EH (cell line): ENCODE measurements at regions not wholly inside any gene's neighbourhood (a gene's known extent, or its start where the extent isn't known, plus 50 kb on each side); places are given as distances from the start of the nearest gene placed in this dataset.
"Not testable (repeated sequence)": the region's sequence is repeated elsewhere in the genome, so short reads cannot be mapped to it uniquely, and the experiment has no call there.

ENCODE experiments used
- DNase-seq: peaks from one replicate; pipeline ENCODE4 v3.0.0-alpha.2; 2015; ENCODE audit warnings: low read depth

DNA sequence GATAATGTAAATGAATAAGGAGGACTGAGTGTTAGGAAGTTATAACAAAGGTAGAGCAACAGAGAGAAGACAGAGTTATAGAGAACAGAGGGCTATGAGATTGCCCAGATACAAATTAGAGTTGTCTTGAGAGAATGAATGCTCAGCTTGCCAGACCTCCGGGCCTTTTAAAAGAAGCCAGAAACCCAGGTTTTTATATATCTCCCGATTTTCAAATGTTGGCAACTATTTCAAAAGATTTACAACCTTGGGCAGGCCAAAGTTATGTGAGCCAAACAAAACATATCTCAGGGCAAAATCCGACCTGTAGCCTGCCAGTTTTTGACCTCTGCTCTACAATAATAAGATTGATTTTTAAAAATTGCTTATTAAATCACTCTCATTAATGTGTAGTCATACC lies 573.1 kb upstream of the SLC10A2 start:
- DNase-seq = no peak

DNA sequence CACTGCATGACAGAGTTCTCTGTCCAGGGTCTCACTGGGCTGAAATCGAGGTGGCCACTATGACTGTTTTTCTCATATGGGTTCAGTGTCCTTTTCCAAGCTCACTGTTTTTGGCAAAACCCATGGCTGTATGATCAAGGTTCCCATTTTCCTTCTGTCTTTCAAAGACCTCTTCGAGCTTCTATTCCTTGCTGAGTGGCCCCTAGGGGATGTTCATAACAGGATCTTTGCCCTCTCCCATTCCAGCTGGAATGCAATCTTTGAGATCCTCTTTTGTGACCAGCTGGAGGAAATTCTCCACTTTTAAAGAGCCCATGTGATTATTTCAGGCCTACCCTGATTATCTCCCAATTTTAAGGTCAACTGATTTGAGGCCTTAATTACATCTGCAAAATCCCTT lies 572.5 kb upstream of the SLC10A2 start:
- no peak for DNase-seq

DNA sequence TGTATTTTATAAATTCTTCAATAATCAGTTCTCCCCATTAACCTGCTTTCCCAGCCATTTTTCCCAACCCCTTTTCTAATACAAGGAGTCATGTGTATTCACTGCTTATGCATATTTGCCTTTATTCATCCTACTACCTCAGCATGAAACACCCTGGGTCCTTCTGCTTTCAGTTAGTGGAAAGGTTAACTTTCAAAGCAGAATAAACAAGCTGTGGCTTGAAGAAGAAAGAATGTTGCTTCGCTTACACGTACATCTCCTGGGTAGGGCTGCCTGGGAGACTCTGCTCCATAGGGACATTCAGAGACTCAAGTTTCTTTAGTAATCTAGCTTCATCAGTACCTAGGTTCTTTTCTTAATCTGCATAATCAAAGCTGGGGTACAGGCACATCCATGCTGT lies 567.8 kb upstream of the SLC10A2 start:
- DNase-seq = no peak

DNA sequence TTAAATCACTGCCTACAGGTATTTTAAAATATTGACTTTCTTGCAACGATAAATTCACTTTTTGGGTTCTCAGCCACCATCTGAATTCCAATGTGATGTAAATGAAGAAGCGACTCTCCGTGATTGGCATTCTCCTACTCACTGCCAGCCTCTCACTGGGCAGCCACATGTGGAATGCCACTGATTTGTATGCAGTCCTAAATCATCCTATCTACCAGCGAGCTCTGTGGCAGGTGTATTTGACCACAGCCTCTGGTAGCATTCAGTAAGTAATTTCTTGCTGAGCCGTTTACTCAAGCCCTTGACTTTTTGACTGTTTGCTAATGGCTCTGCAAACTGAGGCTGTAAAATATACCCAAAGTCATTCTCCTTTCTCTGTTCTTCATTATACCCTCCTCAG lies 559.0 kb upstream of the SLC10A2 start:
- DNase-seq = no peak

DNA sequence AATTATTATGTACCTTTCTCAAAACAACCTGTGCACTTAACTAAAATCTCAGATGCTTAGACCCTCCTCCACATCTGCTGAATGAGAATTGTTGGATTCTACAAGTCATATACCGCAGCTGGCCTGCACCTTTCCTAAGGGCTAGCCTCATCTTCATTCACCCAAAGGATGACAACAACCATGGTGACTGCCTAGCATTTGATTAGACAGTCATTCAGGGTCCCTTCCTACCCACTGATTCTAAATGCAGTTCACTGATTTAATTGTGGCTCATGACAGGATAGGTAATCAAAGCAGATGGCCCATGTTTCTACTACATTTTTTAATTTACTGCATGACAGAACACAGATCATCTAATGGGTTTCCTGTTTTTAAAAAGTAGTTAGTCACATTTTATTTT lies 551.9 kb upstream of the SLC10A2 start:
- DNase-seq = no peak

DNA sequence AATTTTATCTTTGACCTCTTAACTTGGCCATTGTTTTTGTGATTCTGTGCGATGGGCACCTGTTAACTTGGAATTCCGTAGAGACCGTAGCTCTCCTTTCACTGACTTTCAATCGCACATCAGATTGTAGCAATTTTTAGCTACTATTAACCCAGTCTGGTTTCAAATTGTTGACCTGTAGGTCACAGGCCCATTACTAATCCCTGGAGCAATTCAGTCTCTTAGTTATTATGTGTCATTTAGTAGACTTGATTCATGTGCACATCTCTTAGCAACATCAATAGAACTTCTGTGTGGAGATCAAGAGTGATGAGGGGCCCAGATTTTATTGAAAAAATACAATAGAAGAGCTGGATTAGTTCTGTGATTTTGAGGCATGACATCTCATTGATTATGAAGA lies 549.6 kb upstream of the SLC10A2 start:
- no peak for DNase-seq

DNA sequence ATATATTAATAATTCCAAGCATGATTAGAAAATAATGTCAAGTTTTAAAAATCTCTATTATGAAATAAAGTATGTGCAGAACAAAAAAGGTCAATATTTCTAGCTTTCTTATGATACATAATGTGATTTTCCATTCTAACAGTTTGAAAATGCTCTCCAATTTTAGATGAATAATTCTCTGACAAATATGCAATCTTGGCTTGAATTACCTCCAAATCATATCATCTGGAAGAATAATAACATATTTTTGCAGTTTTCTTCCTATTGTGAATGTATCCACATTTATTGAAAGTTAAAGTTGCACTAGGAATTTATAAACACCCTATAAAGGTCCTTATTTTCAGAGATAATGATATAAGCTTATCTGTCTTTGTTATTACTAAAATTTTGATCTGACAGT lies 548.5 kb upstream of the SLC10A2 start:
- DNase-seq = no peak

DNA sequence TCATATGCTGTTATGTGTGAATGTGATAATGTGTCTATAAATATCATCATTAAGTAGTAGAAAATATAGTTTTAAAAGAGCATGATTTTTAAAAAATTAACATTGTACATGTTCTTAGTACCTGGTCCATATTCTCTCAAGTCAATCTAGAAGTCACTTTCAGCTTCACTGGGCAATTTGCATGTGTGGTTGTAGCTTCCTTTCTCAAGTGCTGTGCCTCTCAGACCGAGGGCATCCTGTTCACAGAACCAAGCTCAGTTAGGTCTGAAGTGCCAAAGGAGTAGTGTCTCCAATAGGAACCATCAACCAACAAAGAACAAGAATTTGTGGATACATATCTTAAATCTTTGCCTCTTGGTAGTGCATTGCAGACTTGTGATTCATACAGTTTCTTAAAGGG lies 541.8 kb upstream of the SLC10A2 start:
- DNase-seq = no peak

DNA sequence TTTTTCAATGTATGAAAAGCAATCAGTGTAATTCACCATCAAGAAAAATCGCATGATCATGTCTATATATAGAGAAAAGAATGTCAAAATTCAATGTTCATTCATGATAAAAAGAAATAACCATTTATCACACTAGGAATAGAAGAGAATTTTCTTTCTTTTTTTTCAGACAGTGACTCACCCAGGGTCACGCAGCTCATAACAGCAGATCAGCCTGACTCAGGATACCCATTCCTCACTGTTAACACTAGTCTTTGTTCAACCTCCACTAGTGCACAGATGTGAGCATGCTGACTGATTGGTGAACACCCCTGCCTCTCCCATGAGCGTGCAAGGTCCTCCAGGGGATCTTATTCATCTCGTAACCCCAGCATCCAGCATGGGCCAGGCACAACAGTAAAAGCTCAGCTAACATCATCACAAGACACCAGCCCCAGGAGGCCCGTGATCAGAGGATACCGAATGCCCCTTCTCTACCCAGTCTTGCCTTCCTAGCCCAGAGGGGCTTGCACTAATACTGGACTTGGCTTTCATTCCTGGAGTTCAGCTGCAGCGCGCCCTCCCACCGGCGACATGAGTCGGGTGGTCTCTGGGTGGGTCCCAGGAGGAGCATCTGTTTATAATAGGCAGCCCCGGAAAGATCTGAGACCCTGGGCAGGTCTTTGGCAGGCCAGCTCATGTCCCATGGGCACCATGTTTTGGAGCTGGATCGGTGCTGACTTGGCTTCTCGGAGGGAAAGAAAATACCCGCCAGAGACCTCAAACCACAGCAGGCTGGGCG lies 539.5 kb upstream of the SLC10A2 start:
- DNase-seq = no peak

DNA sequence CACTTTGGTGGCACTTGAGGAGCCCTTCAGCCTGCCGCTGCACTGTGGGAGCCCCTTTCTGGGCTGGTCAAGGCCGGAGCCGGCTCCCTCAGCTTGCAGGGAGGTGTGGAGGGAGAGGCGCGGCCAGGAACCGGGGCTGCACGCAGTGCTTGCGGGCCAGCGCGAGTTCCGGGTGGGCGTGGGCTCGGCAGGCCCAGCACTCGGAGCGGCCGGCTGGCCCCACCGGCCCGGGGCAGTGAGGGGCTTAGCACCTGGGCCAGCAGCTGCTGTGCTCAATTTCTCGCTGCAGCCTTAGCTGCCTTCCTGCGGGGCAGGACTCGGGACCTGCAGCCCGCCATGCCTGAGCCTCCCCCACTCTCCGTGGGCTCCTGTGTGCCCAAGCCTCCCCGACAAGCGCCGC lies 533.7 kb upstream of the SLC10A2 start:
- DNase-seq = not testable (repeated sequence)

DNA sequence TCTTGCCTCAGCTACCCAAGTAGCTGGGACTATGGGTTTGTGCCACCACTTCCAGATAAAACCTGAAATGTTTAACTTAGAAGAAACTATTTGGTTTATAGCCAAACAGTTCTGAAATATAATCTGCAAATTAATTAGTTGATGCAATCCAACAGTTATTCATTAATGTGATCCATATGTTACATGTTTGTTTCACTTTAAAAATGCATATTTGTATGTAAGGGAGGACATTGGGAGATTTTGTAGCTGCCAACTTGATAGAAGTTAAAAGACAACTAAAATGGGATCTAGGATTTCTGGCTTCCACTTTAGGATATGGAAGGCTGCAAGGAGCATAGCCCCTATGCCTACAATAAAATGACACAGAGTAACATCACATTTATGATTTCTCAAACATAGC lies 532.5 kb upstream of the SLC10A2 start:
- DNase-seq = no peak

DNA sequence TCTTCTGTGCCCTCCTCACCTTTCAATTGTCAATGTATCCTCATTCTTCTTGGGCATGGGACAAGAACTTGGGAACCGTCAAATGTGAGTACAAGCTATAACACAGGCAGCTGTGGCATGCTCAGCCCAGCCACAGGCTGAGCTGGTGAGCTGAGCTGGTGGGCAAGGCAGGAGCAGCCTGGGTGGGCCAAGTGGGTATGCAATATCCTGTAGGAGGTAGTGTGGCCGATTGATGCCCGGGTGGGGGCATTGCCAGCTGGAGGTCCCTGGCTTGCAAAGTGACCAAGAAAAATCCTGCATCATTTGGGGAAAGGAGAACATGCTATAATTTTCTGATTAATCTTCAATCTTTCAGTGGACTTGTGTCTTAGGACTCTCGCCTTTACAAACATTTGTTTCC lies 507.2 kb upstream of the SLC10A2 start:
- no peak for DNase-seq

DNA sequence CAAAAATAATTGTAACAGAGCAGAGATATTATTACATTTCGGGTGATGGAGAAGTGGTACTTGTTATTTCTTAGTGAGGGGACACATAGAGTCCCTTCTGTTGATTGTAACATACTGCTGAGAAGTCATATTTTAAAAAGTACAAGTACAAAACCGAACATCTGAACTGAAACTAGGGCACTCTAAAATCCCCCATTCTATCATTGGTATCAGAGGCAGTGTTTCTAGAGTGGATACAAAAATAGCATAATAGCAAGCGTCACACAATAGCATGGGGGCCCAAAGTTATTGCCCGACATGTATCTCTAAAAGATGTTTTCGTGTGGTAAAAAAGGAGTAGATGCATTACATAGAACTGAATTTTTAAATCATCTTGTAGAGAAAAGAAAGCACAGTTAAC lies 502.1 kb upstream of the SLC10A2 start:
- DNase-seq = no peak

DNA sequence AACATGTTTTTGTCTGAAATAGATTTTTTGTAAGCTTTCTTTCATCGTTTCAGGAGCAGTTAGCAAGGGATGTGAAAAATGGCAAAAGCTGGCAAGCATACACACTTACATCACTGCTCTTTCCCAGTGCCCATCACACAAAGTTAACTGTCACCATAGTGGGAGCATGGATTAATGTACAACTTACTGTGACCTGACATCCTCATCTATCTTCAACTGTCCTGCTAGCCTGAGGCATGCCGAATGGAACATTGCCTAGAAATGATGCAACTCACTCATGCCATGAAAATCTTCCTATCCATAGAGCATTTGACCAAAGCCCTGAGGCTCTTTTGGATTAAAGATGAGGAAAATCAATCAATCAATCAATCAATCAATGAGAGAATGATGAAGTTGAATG lies 491.7 kb upstream of the SLC10A2 start:
- no peak for DNase-seq

DNA sequence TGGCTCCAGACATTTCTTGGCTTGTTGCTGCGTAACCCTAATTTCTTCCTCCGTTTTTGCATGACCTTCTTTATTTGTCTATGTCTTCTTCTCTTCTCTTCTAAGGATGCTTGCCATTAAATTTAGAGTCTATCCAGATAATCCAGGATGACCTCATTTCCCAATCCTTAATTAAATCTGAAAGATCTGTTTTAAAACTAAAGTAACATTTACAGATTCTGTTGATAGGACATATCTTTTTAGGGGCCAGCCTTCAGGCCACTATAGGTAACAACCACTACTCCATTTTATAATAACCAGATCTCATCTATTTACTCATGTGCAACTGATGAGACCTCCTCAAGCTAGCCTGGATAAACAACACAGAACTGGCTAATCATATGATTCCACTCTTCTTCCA lies 490.5 kb upstream of the SLC10A2 start:
- DNase-seq = no peak

DNA sequence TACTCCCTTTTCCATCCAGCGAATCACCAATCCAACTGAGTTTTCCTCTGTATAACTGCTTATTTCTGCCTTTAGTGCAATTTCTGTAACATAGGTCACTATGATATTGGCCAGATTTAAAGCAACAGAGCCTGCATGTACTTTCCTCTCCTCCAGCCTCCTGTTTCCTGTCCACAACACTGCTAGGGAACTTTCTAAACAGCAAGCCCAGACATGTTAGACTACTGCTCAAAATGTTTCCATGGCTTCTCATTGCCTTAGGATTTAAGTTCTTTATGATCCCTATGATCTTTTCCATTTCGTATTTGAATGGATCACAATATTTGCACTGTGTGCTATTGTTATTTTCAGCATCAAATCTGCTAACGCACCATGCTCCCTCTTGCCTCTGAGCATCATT lies 481.7 kb upstream of the SLC10A2 start:
- no peak for DNase-seq

DNA sequence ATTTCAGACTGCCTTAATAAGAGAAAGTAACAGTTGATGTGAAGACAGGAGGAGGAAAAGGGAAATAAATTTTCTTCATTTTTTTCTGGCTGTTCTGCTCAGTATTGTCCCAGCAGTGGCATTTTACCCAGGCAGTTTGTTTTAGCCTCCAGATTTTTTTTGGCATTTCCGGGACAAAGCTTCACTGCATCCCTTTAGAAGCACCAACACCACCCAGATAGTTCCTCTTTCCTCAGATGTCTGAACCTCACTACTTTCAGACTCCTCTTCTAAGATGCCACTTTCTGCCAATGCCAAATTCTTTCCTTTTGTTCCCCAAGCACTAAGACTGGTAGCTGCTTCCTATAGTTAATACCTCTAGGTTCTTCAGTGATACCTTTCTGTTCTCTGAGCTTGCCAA lies 480.1 kb upstream of the SLC10A2 start:
- no peak for DNase-seq

DNA sequence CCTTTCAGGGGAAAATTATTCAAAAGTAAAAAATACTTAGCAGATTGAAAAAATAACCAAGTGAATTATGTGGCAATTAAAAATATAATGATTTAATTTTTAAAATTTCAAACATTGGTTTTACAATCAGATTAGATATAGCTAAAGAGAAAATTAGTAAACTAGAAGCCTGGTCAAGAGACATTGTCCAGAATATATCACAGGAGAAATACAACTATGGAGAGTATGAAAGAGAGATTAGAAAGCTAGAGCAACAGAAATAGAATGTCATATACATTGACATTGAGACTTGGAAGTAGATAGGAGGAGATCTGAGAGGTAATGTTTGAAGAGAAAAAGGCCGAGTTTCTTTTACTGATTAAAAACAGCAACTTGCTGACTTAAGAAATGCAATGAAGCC lies 476.4 kb upstream of the SLC10A2 start:
- DNase-seq = no peak

DNA sequence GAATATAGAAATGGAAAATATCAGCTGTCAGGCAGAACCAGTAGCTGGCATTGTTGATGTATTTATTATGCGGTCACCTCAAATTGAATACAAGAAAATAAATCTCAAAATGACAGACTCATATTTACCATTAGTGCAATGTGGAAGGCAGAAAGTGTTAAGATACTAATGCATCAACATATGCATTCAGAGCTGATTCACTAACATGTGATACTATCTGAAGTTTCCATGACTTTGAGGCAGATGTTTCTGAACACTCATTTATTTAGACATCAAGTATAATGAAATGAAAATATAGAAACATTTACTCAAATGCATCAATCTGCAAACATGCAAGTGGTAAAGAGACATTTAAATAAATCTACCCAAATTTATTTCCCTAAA lies 474.2 kb upstream of the SLC10A2 start:
- DNase-seq = no peak

DNA sequence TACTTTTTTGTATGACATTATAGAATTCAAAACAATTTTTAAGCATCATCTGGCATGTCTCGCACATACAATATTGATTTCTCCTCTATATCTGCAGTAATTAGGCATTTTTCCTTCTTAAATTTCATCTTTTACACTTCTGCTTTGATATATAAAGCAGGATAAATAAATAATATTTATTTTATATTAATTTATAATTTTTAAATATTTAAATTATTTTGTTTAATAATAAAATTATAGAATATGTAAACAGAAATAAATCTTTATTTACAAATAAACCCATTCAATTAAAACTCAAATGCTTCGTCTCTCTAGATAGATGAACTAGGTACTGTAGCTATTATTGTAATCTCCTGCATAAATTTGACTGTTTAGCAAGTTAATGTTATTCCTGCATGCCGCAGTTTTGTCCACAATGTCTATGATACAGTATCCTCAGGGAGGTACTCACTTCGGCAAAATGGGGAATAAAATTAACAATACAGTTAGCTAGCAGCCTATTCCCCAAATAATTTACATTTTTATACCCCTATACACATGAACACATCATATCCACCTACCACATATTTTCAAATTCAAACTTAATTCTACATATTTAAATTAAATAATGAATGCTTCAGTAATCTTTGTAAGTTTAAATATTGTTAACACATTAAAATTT lies 473.6 kb upstream of the SLC10A2 start:
- no peak for DNase-seq

DNA sequence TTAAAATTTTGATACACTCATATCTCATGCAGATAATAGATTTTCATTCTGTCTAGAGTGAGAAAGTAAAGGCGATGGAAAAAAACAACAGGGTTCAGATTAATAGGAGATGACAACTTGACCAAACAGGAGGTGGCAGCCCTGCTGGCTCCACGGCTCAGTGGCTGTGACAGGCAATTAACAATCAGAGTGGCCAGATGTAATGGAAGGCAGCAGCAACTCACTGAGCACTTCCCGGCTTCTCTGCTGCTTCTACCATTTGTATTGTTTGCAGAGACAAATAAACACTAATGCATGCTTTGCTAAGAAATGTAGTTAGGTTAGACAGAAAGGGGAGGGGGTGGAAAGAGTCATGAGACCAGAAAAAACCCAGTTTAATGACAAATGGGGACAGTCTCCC lies 473.0 kb upstream of the SLC10A2 start:
- DNase-seq = no peak

DNA sequence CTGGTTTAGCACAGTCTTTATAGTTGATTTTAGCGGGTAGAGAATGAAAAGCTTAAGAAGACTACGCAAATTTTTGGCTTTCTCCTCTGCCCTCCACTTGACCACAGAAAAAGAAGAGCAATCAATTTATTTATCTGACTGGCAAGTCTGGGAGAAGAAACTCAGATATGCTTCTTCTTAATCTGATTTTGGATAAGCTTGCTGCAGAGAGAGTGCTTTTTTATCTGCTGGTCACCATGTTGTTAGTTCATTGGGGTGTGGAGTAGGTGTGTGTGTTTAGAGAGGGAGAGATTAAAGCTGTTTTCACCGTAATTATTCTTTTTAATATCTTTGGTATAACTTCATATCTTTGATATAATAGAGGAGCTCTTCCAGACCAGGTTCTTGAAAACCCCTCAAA lies 471.4 kb upstream of the SLC10A2 start:
- no peak for DNase-seq

DNA sequence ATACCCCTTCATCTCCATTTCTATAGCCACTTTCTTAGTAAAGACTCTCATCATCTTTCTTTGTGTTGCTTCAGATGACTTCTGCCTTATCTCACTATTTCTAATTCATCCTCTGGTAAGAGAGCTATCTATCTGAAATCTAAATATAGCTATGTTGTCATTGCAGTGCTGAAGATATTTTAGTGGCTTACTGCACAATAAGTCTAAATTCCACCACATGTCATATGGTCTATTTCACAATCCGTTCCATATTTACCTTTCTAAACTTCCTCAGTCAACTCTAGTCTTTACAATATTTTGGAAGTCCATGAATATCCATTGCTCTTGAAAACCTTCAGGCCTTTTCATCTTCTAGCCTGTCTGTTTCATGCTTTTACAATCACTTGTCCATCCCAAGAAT lies 465.1 kb upstream of the SLC10A2 start:
- DNase-seq = no peak

DNA sequence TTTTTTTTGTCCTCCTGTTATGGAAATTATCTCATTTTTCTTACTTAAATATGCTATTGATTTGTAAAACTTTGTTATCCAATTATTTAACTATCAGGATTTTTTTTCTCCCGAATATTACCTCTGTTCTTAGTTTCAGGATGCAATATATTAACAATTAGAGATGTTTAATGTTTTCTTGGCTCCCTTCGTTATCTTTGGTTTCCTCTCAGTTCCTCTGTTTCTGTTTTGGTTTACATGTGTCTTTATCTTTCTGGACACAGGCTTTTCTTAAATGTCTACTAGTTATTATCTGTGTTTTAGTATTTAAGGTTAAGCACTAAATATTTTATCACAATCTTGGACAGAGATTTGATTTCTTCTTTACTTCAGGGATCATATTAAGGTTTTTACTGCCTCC lies 462.2 kb upstream of the SLC10A2 start:
- no peak for DNase-seq
